Endodermal cell (in vitro differentiated cells): ENCODE measurements at regions not wholly inside any gene's neighbourhood (a gene's known extent, or its start where the extent isn't known, plus 50 kb on each side); places are given as distances from the start of the nearest gene placed in this dataset.

Experiments used
- DNase-seq: peaks from one replicate; pipeline ENCODE4 v3.0.0-alpha.2; 2017
- H3K27ac ChIP-seq: 2 replicates; pipeline ENCODE4 v1.5.1; 2013; ENCODE audit warnings: mild to moderate bottlenecking, low read depth, low read length, moderate library complexity
- H3K27me3 ChIP-seq: 2 replicates; pipeline ENCODE4 v1.6.1; 2013; ENCODE audit warnings: mild to moderate bottlenecking, low read length, moderate library complexity; ENCODE audit not compliant: insufficient read depth, control insufficient read depth, poor library complexity, severe bottlenecking
- H3K36me3 ChIP-seq: 2 replicates; pipeline ENCODE4 v1.7.0; 2013; ENCODE audit warnings: mild to moderate bottlenecking, low read length, moderate library complexity; ENCODE audit not compliant: control insufficient read depth, insufficient read depth
- H3K4me1 ChIP-seq: one replicate; pipeline ENCODE4 v1.7.0; 2013; ENCODE audit warnings: low read length; ENCODE audit not compliant: control insufficient read depth, insufficient read depth
- H3K4me3 ChIP-seq: 2 replicates; pipeline ENCODE4 v1.5.1; 2013; ENCODE audit warnings: mild to moderate bottlenecking, low read length, moderate library complexity
- H3K9ac ChIP-seq: 2 replicates; pipeline ENCODE4 v1.6.1; 2013; ENCODE audit warnings: mild to moderate bottlenecking, low read length, moderate library complexity; ENCODE audit not compliant: poor library complexity, severe bottlenecking; ENCODE audit errors: extremely low read depth
- H3K9me3 ChIP-seq: 2 replicates; pipeline ENCODE4 v1.6.1; 2013; ENCODE audit warnings: mild to moderate bottlenecking, low read length, moderate library complexity; ENCODE audit not compliant: control insufficient read depth
- H3K27ac Mint-ChIP-seq: 2 replicates; pipeline ENCODE4 v1.8.0; 2020; ENCODE audit warnings: mixed read lengths
- H3K27me3 Mint-ChIP-seq: 2 replicates; pipeline ENCODE4 v1.8.0; 2021; ENCODE audit warnings: mild to moderate bottlenecking, mixed read lengths; ENCODE audit not compliant: insufficient read depth
- H3K36me3 Mint-ChIP-seq: 2 replicates; pipeline ENCODE4 v1.8.0; 2020; ENCODE audit warnings: low read depth, mixed read lengths
- H3K4me1 Mint-ChIP-seq: 2 replicates; pipeline ENCODE4 v1.8.0; 2020; ENCODE audit warnings: mixed read lengths
- H3K4me3 Mint-ChIP-seq: 2 replicates; pipeline ENCODE4 v1.8.0; 2020; ENCODE audit warnings: mild to moderate bottlenecking, moderate library complexity, mixed read lengths
- H3K9me3 Mint-ChIP-seq: 2 replicates; pipeline ENCODE4 v1.8.0; 2020; ENCODE audit warnings: mild to moderate bottlenecking, mixed read lengths
- WGBS, 2 experiments: methylation state at CpG; one replicate each; pipeline versions ENCODE4 v1.1.5 to v1.1.7; 2013; ENCODE audit warnings: missing lambda C conversion rate in 2 of 2, mixed read lengths in 1 of 2; ENCODE audit not compliant: insufficient coverage in 1 of 2, insufficient read length in 1 of 2; 5-methylcytosine and 5-hydroxymethylcytosine counted together
- TF ChIP-seq, protein P1 (sequence below): fragments of 200-600 bp; sonication (generic); conservative IDR thresholded peaks from 2 replicates; pipeline ENCODE4 v1.5.0; 2021; ENCODE audit warnings: antibody characterized with exemption, mild to moderate bottlenecking

DNA sequence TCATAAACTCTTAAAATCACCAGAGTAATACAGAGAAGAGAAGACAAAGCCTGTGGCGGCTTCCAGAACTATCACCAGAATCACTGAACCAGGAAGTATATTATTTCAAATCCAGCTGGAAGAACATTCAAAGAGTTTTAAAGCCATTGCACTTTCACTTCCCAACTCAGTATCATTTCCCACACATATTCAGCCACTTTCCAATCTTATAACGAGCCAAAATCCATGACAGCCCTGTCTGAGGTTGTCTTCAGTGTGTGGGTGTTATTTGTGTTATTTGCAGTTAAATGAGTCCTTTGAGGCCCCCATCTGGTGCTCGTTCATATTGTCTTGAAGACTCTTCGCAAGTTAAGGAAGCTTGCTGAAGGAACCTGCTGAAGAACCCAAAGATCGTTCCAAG lies 559.9 kb downstream of the TSN start:
- H3K36me3 ChIP-seq: no peaks in the 10 kb centered on the region
- TF ChIP-seq, protein P1, sequence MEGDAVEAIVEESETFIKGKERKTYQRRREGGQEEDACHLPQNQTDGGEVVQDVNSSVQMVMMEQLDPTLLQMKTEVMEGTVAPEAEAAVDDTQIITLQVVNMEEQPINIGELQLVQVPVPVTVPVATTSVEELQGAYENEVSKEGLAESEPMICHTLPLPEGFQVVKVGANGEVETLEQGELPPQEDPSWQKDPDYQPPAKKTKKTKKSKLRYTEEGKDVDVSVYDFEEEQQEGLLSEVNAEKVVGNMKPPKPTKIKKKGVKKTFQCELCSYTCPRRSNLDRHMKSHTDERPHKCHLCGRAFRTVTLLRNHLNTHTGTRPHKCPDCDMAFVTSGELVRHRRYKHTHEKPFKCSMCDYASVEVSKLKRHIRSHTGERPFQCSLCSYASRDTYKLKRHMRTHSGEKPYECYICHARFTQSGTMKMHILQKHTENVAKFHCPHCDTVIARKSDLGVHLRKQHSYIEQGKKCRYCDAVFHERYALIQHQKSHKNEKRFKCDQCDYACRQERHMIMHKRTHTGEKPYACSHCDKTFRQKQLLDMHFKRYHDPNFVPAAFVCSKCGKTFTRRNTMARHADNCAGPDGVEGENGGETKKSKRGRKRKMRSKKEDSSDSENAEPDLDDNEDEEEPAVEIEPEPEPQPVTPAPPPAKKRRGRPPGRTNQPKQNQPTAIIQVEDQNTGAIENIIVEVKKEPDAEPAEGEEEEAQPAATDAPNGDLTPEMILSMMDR: peak; percentile 39
- no peak overlapping the region for H3K4me3 Mint-ChIP-seq
- no peaks in the 10 kb centered on the region for H3K27me3 Mint-ChIP-seq
- H3K36me3 Mint-ChIP-seq: peaks cover 2% of the 10 kb centered on the region
- H3K27ac Mint-ChIP-seq: no peak overlapping the region
- no peak overlapping the region for H3K4me3 ChIP-seq
- H3K9ac ChIP-seq: no peak overlapping the region
- H3K9me3 Mint-ChIP-seq: peaks cover 6% of the 10 kb centered on the region
- no peak overlapping the region for H3K27ac ChIP-seq
- no peaks in the 10 kb centered on the region for H3K4me1 ChIP-seq
- DNase-seq: no peak
- H3K4me1 Mint-ChIP-seq: no peaks in the 10 kb centered on the region
- no peaks in the 10 kb centered on the region for H3K9me3 ChIP-seq
- H3K27me3 ChIP-seq: no peaks in the 10 kb centered on the region
- 81% methylated on average over 5 of the region's 5 CpGs; no CpG with 5 or more reads in 1 of the 2 experiments for WGBS, 2 experiments

- WGBS, 2 experiments: 86 to 100% methylated on average over 2 to 4 of the region's 4 CpGs
- TF ChIP-seq, protein P1: no peak
- no peaks in the 10 kb centered on the region for H3K36me3 Mint-ChIP-seq
- Histone ChIP-seq H3K27me3 (no peaks in the 10 kb centered on the region), H3K36me3 (no peaks in the 10 kb centered on the region), H3K9me3 (no peaks in the 10 kb centered on the region), H3K9ac (no peak overlapping the region), H3K4me1 (no peaks in the 10 kb centered on the region), H3K4me3 (no peak overlapping the region), H3K27ac (no peak overlapping the region)
- DNase-seq: no peak
- H3K27me3 Mint-ChIP-seq: no peaks in the 10 kb centered on the region
- no peaks in the 10 kb centered on the region for H3K9me3 Mint-ChIP-seq
- H3K4me1 Mint-ChIP-seq: peaks cover 2% of the 10 kb centered on the region
- no peak overlapping the region for H3K27ac Mint-ChIP-seq
- no peak overlapping the region for H3K4me3 Mint-ChIP-seq
Observed at GRCh38 chr2:122319539-122320132, 564.2 kb downstream of the TSN start.

GRCh38 chr2:122322815-122323214 lies 567.4 kb downstream of the TSN start:
- Mint-ChIP-seq H3K4me1 (peaks cover 2% of the 10 kb centered on the region), H3K27me3 (peaks cover 13% of the 10 kb centered on the region), H3K27ac (no peak overlapping the region), H3K9me3 (no peaks in the 10 kb centered on the region), H3K36me3 (no peaks in the 10 kb centered on the region), H3K4me3 (no peak overlapping the region)
- peak; percentile 63 for DNase-seq
- TF ChIP-seq, protein P1: no peak
- H3K27me3 ChIP-seq: no peaks in the 10 kb centered on the region
- no peaks in the 10 kb centered on the region for H3K9me3 ChIP-seq
- H3K36me3 ChIP-seq: no peaks in the 10 kb centered on the region
- H3K9ac ChIP-seq: no peak overlapping the region
- no peak overlapping the region for H3K27ac ChIP-seq
- H3K4me1 ChIP-seq: no peaks in the 10 kb centered on the region
- 80 to 84% methylated on average over 3 of the region's 3 CpGs for whole genome bisulfite sequencing, 2 experiments
- no peak overlapping the region for H3K4me3 ChIP-seq
